ENCODE measurements at regions not wholly inside any gene's neighbourhood (a gene's known extent, or its start where the extent isn't known, plus 50 kb on each side); places are given as distances from the start of the nearest gene placed in this dataset.

- H3K27ac Mint-ChIP-seq = no peak overlapping the region
- intact Hi-C loops (cut with micrococcal nuclease) = no loop called here
- POLR2A ChIA-PET = no interaction called here
- ATAC-seq (no peak), DNase-seq (no peak)
- CTCF ChIA-PET = no interaction called here
- no peaks in the 10 kb centered on the region for H3K4me1 Mint-ChIP-seq (ENCODE audit: low read depth)
- peaks cover 2% of the 10 kb centered on the region for H3K9me3 Mint-ChIP-seq
- no peak for TF ChIP-seq CTCF (IDR thresholded peaks at IDR 0.05)
- no peaks in the 10 kb centered on the region for H3K36me3 Mint-ChIP-seq (ENCODE audit: low read depth)
- H3K27me3 Mint-ChIP-seq = no peaks in the 10 kb centered on the region
- H3K4me3 Mint-ChIP-seq = no peak overlapping the region
These were observed 458.9 kb upstream of the ANKRD30A start for GRCh38 chr10:36666451-36666850.

- Mint-ChIP-seq H3K9me3 (peaks cover 5% of the 10 kb centered on the region), H3K4me1 (ENCODE audit: low read depth) (no peaks in the 10 kb centered on the region)
These were observed 462.8 kb upstream of the ANKRD30A start for GRCh38 chr10:36662571-36662970.

GRCh38 chr10:36650274-36650673 is 475.1 kb upstream of the ANKRD30A start:
- peaks cover 14% of the 10 kb centered on the region for H3K9me3 Mint-ChIP-seq
- no peak overlapping the region for H3K27ac Mint-ChIP-seq
- TF ChIP-seq CTCF (IDR thresholded peaks at IDR 0.05) = no peak
- no peaks in the 10 kb centered on the region for H3K4me1 Mint-ChIP-seq (ENCODE audit: low read depth)
- H3K27me3 Mint-ChIP-seq = no peaks in the 10 kb centered on the region
- no peaks in the 10 kb centered on the region for H3K36me3 Mint-ChIP-seq (ENCODE audit: low read depth)
- DNase-seq (no peak), ATAC-seq (no peak)
- H3K4me3 Mint-ChIP-seq = no peak overlapping the region
- POLR2A ChIA-PET = no interaction called here
- CTCF ChIA-PET = no interaction called here
- intact Hi-C loops (cut with micrococcal nuclease) = no loop called here

More at GRCh38 chr10:36662571-36662970, 462.8 kb upstream of the ANKRD30A start:
- intact Hi-C loops (cut with micrococcal nuclease) = no loop called here
- ATAC-seq = no peak
- ChIA-PET CTCF (no interaction called here), POLR2A (no interaction called here)
- no peaks in the 10 kb centered on the region for H3K36me3 Mint-ChIP-seq (ENCODE audit: low read depth)
- H3K27me3 Mint-ChIP-seq = no peaks in the 10 kb centered on the region
- no peak overlapping the region for H3K27ac Mint-ChIP-seq
- TF ChIP-seq CTCF (IDR thresholded peaks at IDR 0.05) = no peak
- no peak for DNase-seq
- H3K4me3 Mint-ChIP-seq = no peak overlapping the region

GRCh38 chr10:36647540-36647939 is 477.9 kb upstream of the ANKRD30A start:
- DNase-seq (no peak), ATAC-seq (no peak)
- Mint-ChIP-seq H3K4me3 (no peak overlapping the region), H3K4me1 (ENCODE audit: low read depth) (no peaks in the 10 kb centered on the region), H3K27me3 (no peaks in the 10 kb centered on the region), H3K36me3 (ENCODE audit: low read depth) (no peaks in the 10 kb centered on the region), H3K9me3 (peaks cover 11% of the 10 kb centered on the region), H3K27ac (no peak overlapping the region)
- ChIA-PET POLR2A (no interaction called here), CTCF (no interaction called here)
- intact Hi-C loops (cut with micrococcal nuclease) = no loop called here
- no peak for TF ChIP-seq CTCF (IDR thresholded peaks at IDR 0.05)

- no peak for TF ChIP-seq CTCF (IDR thresholded peaks at IDR 0.05)
- Mint-ChIP-seq H3K27me3 (no peaks in the 10 kb centered on the region), H3K36me3 (ENCODE audit: low read depth) (no peaks in the 10 kb centered on the region), H3K4me1 (ENCODE audit: low read depth) (no peaks in the 10 kb centered on the region), H3K4me3 (no peak overlapping the region), H3K9me3 (peaks cover 5% of the 10 kb centered on the region), H3K27ac (no peak overlapping the region)
- ATAC-seq (no peak), DNase-seq (no peak)
- intact Hi-C loops (cut with micrococcal nuclease) = no loop called here
- ChIA-PET CTCF (no interaction called here), POLR2A (interaction anchor here (0.5 kb wide), 1 partner anchor 330 kb away, joined by 3 read pairs; no protein-coding TSS in a partner anchor)
These were observed 484.8 kb upstream of the ANKRD30A start for GRCh38 chr10:36640626-36641025.
